Adrenal gland (tissue), 9 donors: ENCODE measurements at regions not wholly inside any gene's neighbourhood (a gene's known extent, or its start where the extent isn't known, plus 50 kb on each side); places are given as distances from the start of the nearest gene placed in this dataset.

Experiments used
- DNase-seq, 7 donors: peaks; one replicate each; pipeline ENCODE4 v3.0.0-alpha.2; 2019 to 2020
- H3K27ac ChIP-seq, 5 donors: fragments of 200-600 bp; sonication (generic) in 4 of 5; 1 replicate in 3 of 5; 2 replicates in 2 of 5; pipeline versions ENCODE4 v1.5.1 to v1.8.0; 2016 to 2020; ENCODE audit warnings: mild to moderate bottlenecking in 1 of 5
- H3K27me3 ChIP-seq: fragments of 200-600 bp; 2 replicates; pipeline ENCODE4 v1.8.0; 2021
- H3K36me3 ChIP-seq, 2 donors: fragments of 200-600 bp; replicated peaks in 1 of 2; 1 replicate in 1 of 2; 2 replicates in 1 of 2; pipeline versions ENCODE4 v1.5.1 to v1.8.0; 2018 to 2022
- H3K4me1 ChIP-seq, 2 donors: fragments of 200-600 bp; replicated peaks in 1 of 2; 1 replicate in 1 of 2; 2 replicates in 1 of 2; pipeline versions ENCODE4 v1.5.1 to v1.8.0; 2018 to 2021
- H3K4me3 ChIP-seq, 4 donors: fragments of 200-600 bp; sonication (generic) in 3 of 4; one replicate each; pipeline ENCODE4 v1.5.1; 2016 to 2018
- H3K9me3 ChIP-seq, 3 donors: fragments of 200-600 bp; sonication (generic) in 1 of 3; replicated peaks in 1 of 3; 1 replicate in 2 of 3; 2 replicates in 1 of 3; pipeline versions ENCODE4 v1.5.1 to v1.8.0; 2016 to 2021
- CTCF ChIP-seq, 6 experiments: fragments of 450-650 bp in 4 of 6; fragments of 200-600 bp in 2 of 6; sonication (generic) in 1 of 6; IDR thresholded peaks; 1 replicate in 5 of 6; 2 replicates in 1 of 6; pipeline versions ENCODE4 v1.5.1 to v1.8.0; 2016 to 2021; ENCODE audit warnings: antibody characterized with exemption in 6 of 6, mild to moderate bottlenecking in 2 of 6, moderate library complexity in 1 of 6
- POLR2A ChIP-seq, 2 donors: fragments of 450-650 bp; IDR thresholded peaks; one replicate each; pipeline ENCODE4 v1.6.1; 2017; ENCODE audit warnings: antibody characterized with exemption in 2 of 2, mild to moderate bottlenecking in 2 of 2, moderate library complexity in 1 of 2
- WGBS, 4 donors: extraction: QIAGEN DNeasy Blood & Tissue Kit in 2 of 4; methylation state at CpG; one replicate each; pipeline versions ENCODE4 v1.1.5 to v1.1.7; 2013 to 2017; 5-methylcytosine and 5-hydroxymethylcytosine counted together
- intact Hi-C, 2 donors: fragments of 100-400 bp; cut with DNase I; formaldehyde crosslinking; loops; one replicate each; pipeline versions ENCODE4 v1.14.1 to v1.15.0; 2022 to 2023
- donor health status: healthy with polysubstance abuse.
- donor health status: Bipolar disorder and iron deficiency.
- donor health status: DM: yes; HTN: yes; CAD: no.
- donor health status: DM: no; HTN: no; CAD: no.
- donor health status: DM: no; HTN: no; CAD: no.

- Histone ChIP-seq H3K4me3 (no peak overlapping the region), H3K27ac (no peak overlapping the region), H3K36me3 (no peaks in the 10 kb centered on the region), H3K9me3 (no peaks in the 10 kb centered on the region), H3K4me1 (no peaks in the 10 kb centered on the region), H3K27me3 (no peaks in the 10 kb centered on the region)
- 61 to 79% (median 71%) methylated on average over 2 of the region's 2 CpGs for WGBS, 4 donors
- intact Hi-C loops: no loop called here
- TF ChIP-seq POLR2A (IDR thresholded peaks at IDR 0.05) (no peak), CTCF (IDR thresholded peaks at IDR 0.05) (no peak)
- DNase-seq: peak; percentile 11 to 60 (median 21)
Measured at GRCh38 chr5:61706751-61707150, 374.7 kb downstream of the ZSWIM6 start.

- H3K4me1 ChIP-seq: no peaks in the 10 kb centered on the region
- WGBS, 4 donors: 92 to 100% (median 97%) methylated on average over 1 of the region's 1 CpG
- H3K4me3 ChIP-seq: no peak overlapping the region
- H3K27ac ChIP-seq: no peak overlapping the region
- H3K9me3 ChIP-seq: no peaks in the 10 kb centered on the region
- TF ChIP-seq POLR2A (IDR thresholded peaks at IDR 0.05) (no peak), CTCF (IDR thresholded peaks at IDR 0.05) (no peak)
- intact Hi-C loops: no loop called here
- no peaks in the 10 kb centered on the region for H3K36me3 ChIP-seq
- no peak for DNase-seq
- H3K27me3 ChIP-seq: no peaks in the 10 kb centered on the region
Measured at GRCh38 chr5:61719124-61719523, 387.1 kb downstream of the ZSWIM6 start.

- no peaks in the 10 kb centered on the region for H3K9me3 ChIP-seq
- no peak overlapping the region for H3K4me3 ChIP-seq
- TF ChIP-seq POLR2A (IDR thresholded peaks at IDR 0.05) (no peak), CTCF (IDR thresholded peaks at IDR 0.05) (no peak)
- no peaks in the 10 kb centered on the region for H3K4me1 ChIP-seq
- no peaks in the 10 kb centered on the region for H3K36me3 ChIP-seq
- no peak for DNase-seq
- no peaks in the 10 kb centered on the region for H3K27me3 ChIP-seq
- H3K27ac ChIP-seq: no peak overlapping the region
- intact Hi-C loops: no loop called here
- 87 to 96% (median 94%) methylated on average over 1 of the region's 1 CpG for WGBS, 4 donors
Measured at GRCh38 chr5:61720829-61721228, 388.8 kb downstream of the ZSWIM6 start.

- 73 to 88% (median 85%) methylated on average over 2 of the region's 2 CpGs for WGBS, 4 donors
- intact Hi-C loops: no loop called here
Measured at GRCh38 chr5:61724102-61724501, 392.0 kb downstream of the ZSWIM6 start.

More at GRCh38 chr5:61724102-61724501, 392.0 kb downstream of the ZSWIM6 start:
- TF ChIP-seq POLR2A (IDR thresholded peaks at IDR 0.05) (no peak), CTCF (IDR thresholded peaks at IDR 0.05) (no peak)
- Histone ChIP-seq H3K36me3 (no peaks in the 10 kb centered on the region), H3K27me3 (no peaks in the 10 kb centered on the region), H3K4me1 (no peaks in the 10 kb centered on the region), H3K27ac (no peak overlapping the region), H3K9me3 (no peaks in the 10 kb centered on the region), H3K4me3 (no peak overlapping the region)
- DNase-seq: no peak
